K562 (cell line): ENCODE measurements at regions not wholly inside any gene's neighbourhood (a gene's known extent, or its start where the extent isn't known, plus 50 kb on each side); places are given as distances from the start of the nearest gene placed in this dataset.

Source experiments
- ATAC-seq: fragments of 200-7000 bp; cut with Tn5 transposase; 3 replicates; pipeline ENCODE4 v1.9.1; 2020; ENCODE audit warnings: moderate library complexity
- BruUV-seq: library from RNA; stranded (reverse); fragments of 400-500 nt; replicated peaks from 2 replicates; lab custom pipeline; 2021; lab: Mats Ljungman, UMichigan
- CTCF ChIA-PET: fragments of 300-600 bp; formaldehyde crosslinking; extraction: SDS; loops from one replicate; lab custom pipeline; 2021; ENCODE audit warnings: low intra/inter-chr PET ratio; lab: Yijun Ruan, JAX
- POLR2A ChIA-PET: fragments of 300-600, 350-650 bp; sonication (Branson Sonifier 250); formaldehyde crosslinking; extraction: SDS; loops from one replicate; lab custom pipeline; 2021; ENCODE audit warnings: antibody characterized with exemption, inconsistent platforms; lab: Yijun Ruan, JAX
- DNase-seq, 4 experiments: peaks; one replicate each; pipeline versions ENCODE4 v3.0.0 to v3.0.0-alpha.2; 2011 to 2018; ENCODE audit warnings: low spot score in 3 of 4, mixed read lengths in 3 of 4; ENCODE audit errors: extremely low read depth in 1 of 4
- FAIRE-seq: peaks from 2 replicates; lab custom pipeline; 2011; peaks lifted over from hg19 to GRCh38; lab: Jason Lieb, UNC
- H2AFZ ChIP-seq: 2 replicates; pipeline ENCODE4 v1.6.0; 2011; ENCODE audit warnings: low read depth, low read length, control low read depth, inconsistent platforms
- H3K27ac ChIP-seq: fragments of 200-600 bp; 3 replicates; pipeline ENCODE4 v1.8.0; 2011; ENCODE audit warnings: low read depth, mild to moderate bottlenecking, control low read depth, inconsistent platforms, low read length, moderate library complexity, mixed read lengths; ENCODE audit errors: extremely low read depth
- H3K27me3 ChIP-seq, 2 experiments: fragments of 300-600 bp in 1 of 2; 2 replicates in 1 of 2; 3 replicates in 1 of 2; pipeline versions ENCODE4 v1.6.0 to v1.8.0; 2011; ENCODE audit warnings: inconsistent platforms in 2 of 2, low read length in 2 of 2, mild to moderate bottlenecking in 1 of 2, mixed read lengths in 1 of 2, moderate library complexity in 1 of 2; ENCODE audit not compliant: control insufficient read depth in 2 of 2, insufficient read depth in 2 of 2
- H3K36me3 ChIP-seq: fragments of 300-600 bp; 3 replicates; pipeline ENCODE4 v1.8.0; 2011; ENCODE audit warnings: mild to moderate bottlenecking, low read length, inconsistent platforms; ENCODE audit not compliant: control insufficient read depth, insufficient read depth
- H3K4me1 ChIP-seq, 2 experiments: fragments of 200-600 bp in 1 of 2; replicated peaks in 1 of 2; 2 replicates in 1 of 2; 3 replicates in 1 of 2; pipeline versions ENCODE4 v1.5.1 to v1.8.0; 2011; ENCODE audit warnings: inconsistent platforms in 2 of 2, low read length in 2 of 2, mild to moderate bottlenecking in 1 of 2, mixed read lengths in 1 of 2, moderate library complexity in 1 of 2; ENCODE audit not compliant: control insufficient read depth in 2 of 2, insufficient read depth in 2 of 2
- H3K4me2 ChIP-seq: 2 replicates; pipeline ENCODE4 v1.6.1; 2011; ENCODE audit warnings: low read length, control low read depth, inconsistent platforms, mixed read lengths; ENCODE audit not compliant: insufficient read depth
- H3K4me3 ChIP-seq: fragments of 200-600 bp; sonication (generic), shearing (Covaris generic); 2 replicates; pipeline ENCODE4 v1.5.1; 2016; ENCODE audit warnings: control low read depth, inconsistent platforms
- H3K79me2 ChIP-seq: fragments of 200-600 bp; 3 replicates; pipeline ENCODE4 v1.8.0; 2011; ENCODE audit warnings: low read length, inconsistent platforms; ENCODE audit not compliant: control insufficient read depth, insufficient read depth
- H3K9ac ChIP-seq, 2 experiments: 2 replicates each; pipeline versions ENCODE4 v1.6.0 to v1.6.1; 2011; ENCODE audit warnings: low read depth in 2 of 2, low read length in 2 of 2, control low read depth in 1 of 2, inconsistent platforms in 1 of 2, mild to moderate bottlenecking in 1 of 2, mixed read lengths in 1 of 2; ENCODE audit not compliant: insufficient read depth in 1 of 2
- H3K9me1 ChIP-seq: one replicate; pipeline ENCODE4 v1.6.0; 2011; ENCODE audit warnings: inconsistent platforms, mild to moderate bottlenecking, low read length, moderate library complexity; ENCODE audit not compliant: control insufficient read depth, insufficient read depth
- H3K9me3 ChIP-seq: replicated peaks from 2 replicates; pipeline ENCODE4 v1.5.1; 2011; ENCODE audit warnings: low read depth, low read length, inconsistent platforms; ENCODE audit not compliant: control insufficient read depth, insufficient read depth
- H4K20me1 ChIP-seq: replicated peaks from 2 replicates; pipeline ENCODE4 v1.6.1; 2011; ENCODE audit warnings: low read length, inconsistent platforms, mixed read lengths; ENCODE audit not compliant: control insufficient read depth, insufficient read depth
- BRCA1 ChIP-seq, 2 experiments: fragments of 450-650 bp in 1 of 2; sonication (generic) in 1 of 2; formaldehyde crosslinking in 1 of 2; IDR thresholded peaks; 2 replicates each; pipeline versions ENCODE4 v1.5.0 to v1.6.1; 2017 to 2020; ENCODE audit warnings: mild to moderate bottlenecking in 1 of 2, missing genetic modification reagents in 1 of 2
- CBX8 ChIP-seq: fragments of 200-600 bp; sonication (generic); IDR thresholded peaks from 2 replicates; pipeline ENCODE4 v1.6.1; 2012; ENCODE audit warnings: borderline replicate concordance, mixed run types, low read depth, mild to moderate bottlenecking, moderate library complexity, mixed read lengths, low read length, control low read depth, inconsistent platforms; ENCODE audit not compliant: poor library complexity, severe bottlenecking; ENCODE audit errors: extremely low read depth
- ETS2 ChIP-seq: IDR thresholded peaks from 2 replicates; pipeline ENCODE4 v1.6.1; 2016; ENCODE audit warnings: borderline replicate concordance, missing genetic modification characterization, mild to moderate bottlenecking, moderate library complexity, missing compliant biosample characterization; ENCODE audit not compliant: poor library complexity, severe bottlenecking
- FOXP4 ChIP-seq: sonication (generic); formaldehyde crosslinking; IDR thresholded peaks from 2 replicates; pipeline ENCODE4 v1.8.0; 2022; ENCODE audit warnings: mild to moderate bottlenecking, missing genetic modification reagents, borderline replicate concordance
- GATAD2B ChIP-seq: fragments of 450-650 bp; IDR thresholded peaks from 2 replicates; pipeline ENCODE4 v1.6.1; 2017; ENCODE audit warnings: mild to moderate bottlenecking, borderline replicate concordance
- KDM1A ChIP-seq, 2 experiments: fragments of 450-650 bp; IDR thresholded peaks; 2 replicates each; pipeline ENCODE4 v1.6.1; 2016; ENCODE audit warnings: mild to moderate bottlenecking in 2 of 2
- KLF13 ChIP-seq: fragments of 450-650 bp; IDR thresholded peaks from 2 replicates; pipeline ENCODE4 v1.6.1; 2016; ENCODE audit warnings: missing genetic modification characterization, low read depth, mild to moderate bottlenecking, missing compliant biosample characterization, moderate library complexity, borderline replicate concordance
- MAFK ChIP-seq: IDR thresholded peaks from 2 replicates; pipeline ENCODE4 v1.6.1; 2011; ENCODE audit warnings: low read length, improper control_type of control experiment
- MTA1 ChIP-seq: fragments of 450-650 bp; IDR thresholded peaks from 2 replicates; pipeline ENCODE4 v1.6.1; 2017; ENCODE audit warnings: borderline replicate concordance
- NR3C1 ChIP-seq: sonication (generic); formaldehyde crosslinking; IDR thresholded peaks from 2 replicates; pipeline ENCODE4 v1.8.1; 2022; ENCODE audit warnings: missing genetic modification reagents
- PRMT5 ChIP-seq: sonication (generic); formaldehyde crosslinking; IDR thresholded peaks from 2 replicates; pipeline ENCODE4 v1.5.0; 2020; ENCODE audit warnings: missing genetic modification reagents
- RBM39 ChIP-seq: fragments of 200-400 bp; formaldehyde crosslinking; optimal IDR thresholded peaks from 2 replicates; pipeline ENCODE3; 2018; ENCODE audit warnings: low read depth, low read length
- RFX5 ChIP-seq: IDR thresholded peaks from 2 replicates; pipeline ENCODE4 v1.6.1; 2011; ENCODE audit warnings: low read depth, mild to moderate bottlenecking, improper control_type of control experiment, low read length
- TFAM ChIP-seq: fragments of 250-450 bp; sonication (Bioruptor Pico); conservative IDR thresholded peaks from 2 replicates; pipeline ENCODE4 v1.5.0; 2021; ENCODE audit warnings: mild to moderate bottlenecking, moderate library complexity
- ZFP1 ChIP-seq: fragments of 450-650 bp; formaldehyde crosslinking; IDR thresholded peaks from 2 replicates; pipeline ENCODE4 v1.4.0; 2020; ENCODE audit warnings: mild to moderate bottlenecking, mixed read lengths
- ZNF121 ChIP-seq: sonication (generic); formaldehyde crosslinking; conservative IDR thresholded peaks from 2 replicates; pipeline ENCODE4 v1.8.0; 2022; ENCODE audit warnings: missing genetic modification reagents
- ZNF277 ChIP-seq: fragments of 250-450 bp; sonication (Bioruptor Pico); IDR thresholded peaks from 2 replicates; pipeline ENCODE4 v1.8.0; 2022; ENCODE audit warnings: inconsistent platforms, mild to moderate bottlenecking, moderate library complexity, borderline replicate concordance
- ZNF316 ChIP-seq: fragments of 450-650 bp; IDR thresholded peaks from 2 replicates; pipeline ENCODE4 v1.6.1; 2016
- ZNF586 ChIP-seq: fragments of 450-650 bp; formaldehyde crosslinking; conservative IDR thresholded peaks from 2 replicates; pipeline ENCODE4 v1.4.0; 2020; ENCODE audit warnings: mild to moderate bottlenecking, moderate library complexity
- ZNF780A ChIP-seq: fragments of 250-450 bp; sonication (Bioruptor Pico); IDR thresholded peaks from 2 replicates; pipeline ENCODE4 v1.5.0; 2021; ENCODE audit warnings: mild to moderate bottlenecking
- ZNF830 ChIP-seq: fragments of 250-450 bp; sonication (Bioruptor Pico); IDR thresholded peaks from 2 replicates; pipeline ENCODE4 v1.5.0; 2021; ENCODE audit warnings: mild to moderate bottlenecking
- WGBS: fragments of 100-300 bp; shearing (Covaris generic); methylation state at CpG from one replicate; pipeline ENCODE4 v1.1.6; 2016; ENCODE audit warnings: low coverage, mixed read lengths; ENCODE audit not compliant: insufficient coverage; ENCODE audit errors: missing lambda C conversion rate; 5-methylcytosine and 5-hydroxymethylcytosine counted together
- in situ Hi-C: fragments of 300-500 bp; cut with MboI; formaldehyde crosslinking; loops from 4 replicates; pipeline ENCODE4 v1.15.0; 2018; ENCODE audit warnings: inconsistent platforms, mixed read lengths
- intact Hi-C: fragments of 100-400 bp; cut with micrococcal nuclease; formaldehyde crosslinking; loops from 2 replicates; pipeline ENCODE4 v1.14.2; 2022

GRCh38 chr9:129232839-129233591 is 55.0 kb upstream of the IER5L start:
- no peaks in the 10 kb centered on the region for H4K20me1 ChIP-seq
- no TSS peak for BruUV-seq
- ATAC-seq (no peak), FAIRE-seq (no peak), DNase-seq (no peak)
- no peak overlapping the region for H3K27ac ChIP-seq
- no peaks in the 10 kb centered on the region for H3K36me3 ChIP-seq
- H3K79me2 ChIP-seq = no peaks in the 10 kb centered on the region
- no peak overlapping the region for H3K9ac ChIP-seq
- POLR2A ChIA-PET = interaction anchor here (0.8 kb wide), 1 partner anchor 172 kb away, joined by 3 read pairs; no protein-coding TSS in a partner anchor
- WGBS = 0% methylated on average over 1 of the region's 1 CpG
- no peak overlapping the region for H3K4me2 ChIP-seq
- intact Hi-C loops = no loop called here
- H3K9me1 ChIP-seq = no peaks in the 10 kb centered on the region
- H3K27me3 ChIP-seq = peaks cover 0 to 4% of the 10 kb centered on the region in 2 experiments; a peak in 1 of 5 replicates
- H2AFZ ChIP-seq = no peak overlapping the region
- no peaks in the 10 kb centered on the region; the same call in 1 of the 2 replicates for H3K9me3 ChIP-seq
- H3K4me1 ChIP-seq = peaks cover 8 to 18% of the 10 kb centered on the region in 2 experiments; a peak in 4 of 5 replicates
- in situ Hi-C loops = no loop called here
- no peak overlapping the region for H3K4me3 ChIP-seq
- CTCF ChIA-PET = no interaction called here
- TF ChIP-seq ZNF830 (no peak), RFX5 (no peak), ZNF780A (CRISPR knock-in tag) (no peak), FOXP4 (CRISPR knock-in tag) (no peak), BRCA1 (IDR thresholded peaks at IDR 0.05) (no peak), BRCA1 (CRISPR knock-in tag; IDR thresholded peaks at IDR 0.05) (no peak), ZNF586 (CRISPR knock-in tag) (no peak), GATAD2B (no peak), ZNF277 (CRISPR knock-in tag) (no peak), KDM1A (IDR thresholded peaks at IDR 0.05) (0 out of 4 replicates have a peak, but pooled peaks of 1 of the 2 experiments have one; percentile 12), NR3C1 (CRISPR knock-in tag) (no peak), PRMT5 (CRISPR knock-in tag) (no peak), ZNF316 (peak; percentile 85), TFAM (no peak), MTA1 (no peak), ETS2 (tag) (no peak), ZNF121 (no peak), MAFK (peak; percentile 26; the same call in 1 of the 2 replicates), KLF13 (tag) (no peak), ZFP1 (CRISPR knock-in tag) (peak; percentile 92), CBX8 (no peak), RBM39 (no peak)
